Left ventricle myocardium superior (tissue), 1 donor: ENCODE measurements at regions not wholly inside any gene's neighbourhood (a gene's known extent, or its start where the extent isn't known, plus 50 kb on each side); places are given as distances from the start of the nearest gene placed in this dataset.

Source experiments
- ATAC-seq: fragments of 200-7000 bp; cut with Tn5 transposase; one replicate; pipeline ENCODE4 v1.9.1; 2020; ENCODE audit warnings: mild to moderate bottlenecking, moderate library complexity
- DNase-seq: peaks from one replicate; pipeline ENCODE4 v3.0.0-alpha.2; 2020
- intact Hi-C: fragments of 100-400 bp; cut with micrococcal nuclease; formaldehyde crosslinking; loops from one replicate; pipeline ENCODE4 v1.11.0; 2022
- donor health status: DM: no; HTN: yes; CAD: no; lungs with severe emphysema.

GRCh38 chrX:20542072-20542471 lies 275.4 kb upstream of the RPS6KA3 start:
- no peak for DNase-seq
- ATAC-seq = no peak
- intact Hi-C loops = no loop called here

- ATAC-seq (no peak), DNase-seq (no peak)
- intact Hi-C loops = loop anchor here (10.0 kb wide), 1 partner anchor 946 kb away; no protein-coding TSS in a partner anchor
These were observed 272.3 kb upstream of the RPS6KA3 start for GRCh38 chrX:20538974-20539373.

- intact Hi-C loops = loop anchor here (10.0 kb wide), 1 partner anchor 953 kb away; no protein-coding TSS in a partner anchor
- ATAC-seq (no peak), DNase-seq (no peak)
These were observed 265.0 kb upstream of the RPS6KA3 start for GRCh38 chrX:20531667-20532066.

- peak; percentile 23 for DNase-seq
- intact Hi-C loops = loop anchor here (10.0 kb wide), 1 partner anchor 954 kb away; no protein-coding TSS in a partner anchor
- peak; percentile 61 for ATAC-seq
These were observed 263.8 kb upstream of the RPS6KA3 start for GRCh38 chrX:20530406-20530921.

- ATAC-seq = no peak
- intact Hi-C loops = loop anchor here (10.0 kb wide), 1 partner anchor 955 kb away; no protein-coding TSS in a partner anchor
- no peak for DNase-seq
These were observed 263.0 kb upstream of the RPS6KA3 start for GRCh38 chrX:20529711-20530110.

- no peak for DNase-seq
- no peak for ATAC-seq
- intact Hi-C loops = no loop called here
These were observed 262.6 kb upstream of the RPS6KA3 start for GRCh38 chrX:20529301-20529700.

GRCh38 chrX:20527558-20528011 lies 260.9 kb upstream of the RPS6KA3 start:
- ATAC-seq = peak; percentile 37
- peak; percentile 57 for DNase-seq
- intact Hi-C loops = no loop called here

GRCh38 chrX:20527041-20527440 lies 260.3 kb upstream of the RPS6KA3 start:
- intact Hi-C loops = no loop called here
- ATAC-seq (no peak), DNase-seq (no peak)

GRCh38 chrX:20523626-20524312 lies 257.1 kb upstream of the RPS6KA3 start:
- intact Hi-C loops = no loop called here
- ATAC-seq = no peak

GRCh38 chrX:20522420-20522819 lies 255.7 kb upstream of the RPS6KA3 start:
- intact Hi-C loops = no loop called here
- ATAC-seq = no peak
- no peak for DNase-seq

More at GRCh38 chrX:20523626-20524312, 257.1 kb upstream of the RPS6KA3 start:
- no peak for DNase-seq

GRCh38 chrX:20521222-20521621 lies 254.5 kb upstream of the RPS6KA3 start:
- ATAC-seq = no peak
- intact Hi-C loops = no loop called here
- DNase-seq = no peak

- ATAC-seq = no peak
- intact Hi-C loops = no loop called here
These were observed 253.1 kb upstream of the RPS6KA3 start for GRCh38 chrX:20519826-20520225.

GRCh38 chrX:20519146-20519545 lies 252.4 kb upstream of the RPS6KA3 start:
- no peak for DNase-seq
- no peak for ATAC-seq
- intact Hi-C loops = no loop called here

More at GRCh38 chrX:20519826-20520225, 253.1 kb upstream of the RPS6KA3 start:
- DNase-seq = no peak

- DNase-seq (no peak), ATAC-seq (no peak)
- intact Hi-C loops = no loop called here
These were observed 250.9 kb upstream of the RPS6KA3 start for GRCh38 chrX:20517565-20517964.

- intact Hi-C loops = no loop called here
- DNase-seq (no peak), ATAC-seq (peak; percentile 68)
These were observed 249.2 kb upstream of the RPS6KA3 start for GRCh38 chrX:20515841-20516461.

GRCh38 chrX:20514358-20514757 lies 247.6 kb upstream of the RPS6KA3 start:
- intact Hi-C loops = no loop called here
- DNase-seq (no peak), ATAC-seq (no peak)

- DNase-seq (no peak), ATAC-seq (no peak)
- intact Hi-C loops = no loop called here
These were observed 246.5 kb upstream of the RPS6KA3 start for GRCh38 chrX:20513185-20513584.

- DNase-seq = no peak
- intact Hi-C loops = no loop called here
- no peak for ATAC-seq
These were observed 245.1 kb upstream of the RPS6KA3 start for GRCh38 chrX:20511792-20512191.

- ATAC-seq (no peak), DNase-seq (no peak)
- intact Hi-C loops = no loop called here
These were observed 241.4 kb upstream of the RPS6KA3 start for GRCh38 chrX:20507901-20508620.

- no peak for ATAC-seq
- intact Hi-C loops = no loop called here
- no peak for DNase-seq
These were observed 240.0 kb upstream of the RPS6KA3 start for GRCh38 chrX:20506739-20507138.
